ENCODE measurements at regions not wholly inside any gene's neighbourhood (a gene's known extent, or its start where the extent isn't known, plus 50 kb on each side); places are given as distances from the start of the nearest gene placed in this dataset.

DNA sequence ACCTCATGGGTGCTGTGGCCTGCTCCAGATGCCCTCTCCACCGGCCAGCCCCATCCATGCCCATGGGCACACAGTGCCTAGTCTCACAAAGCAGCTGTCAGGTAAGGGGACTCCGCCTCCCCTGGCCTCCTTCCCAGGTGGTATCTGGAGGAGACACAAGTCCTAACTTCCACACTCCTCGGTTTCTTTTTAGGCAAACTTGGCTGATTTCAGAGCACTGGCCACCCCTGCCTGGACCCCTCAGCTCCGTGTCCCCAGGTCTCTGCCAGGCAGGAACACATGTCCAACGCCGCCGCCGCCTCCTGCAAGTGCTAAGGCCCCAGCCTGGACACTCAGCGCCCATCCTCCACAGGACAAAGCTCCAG, 324.1 kb upstream of the DIO3 start:
- H3K36me3 ChIP-seq, result no peaks in the 10 kb centered on the region
- no peaks in the 10 kb centered on the region for H3K27me3 ChIP-seq (replicated peaks; ENCODE audit: insufficient read depth)
- no peak overlapping the region for H3K4me3 ChIP-seq
- H3K27ac ChIP-seq, result no peak overlapping the region
- 61% methylated on average over 9 of the region's 9 CpGs for WGBS
- intact Hi-C loops (cut with DNase I), result loop anchor here (10.0 kb wide), 1 partner anchor 128 kb away; no protein-coding TSS in a partner anchor
- H3K4me1 ChIP-seq (replicated peaks), result no peaks in the 10 kb centered on the region
- no peaks in the 10 kb centered on the region for H3K9me3 ChIP-seq
- DNase-seq (ENCODE audit: low spot score), result no peak
- TF ChIP-seq POLR2AphosphoS5 (IDR thresholded peaks at IDR 0.05) (no peak), POLR2A (IDR thresholded peaks at IDR 0.05) (no peak)
- TF ChIP-seq, protein P1, sequence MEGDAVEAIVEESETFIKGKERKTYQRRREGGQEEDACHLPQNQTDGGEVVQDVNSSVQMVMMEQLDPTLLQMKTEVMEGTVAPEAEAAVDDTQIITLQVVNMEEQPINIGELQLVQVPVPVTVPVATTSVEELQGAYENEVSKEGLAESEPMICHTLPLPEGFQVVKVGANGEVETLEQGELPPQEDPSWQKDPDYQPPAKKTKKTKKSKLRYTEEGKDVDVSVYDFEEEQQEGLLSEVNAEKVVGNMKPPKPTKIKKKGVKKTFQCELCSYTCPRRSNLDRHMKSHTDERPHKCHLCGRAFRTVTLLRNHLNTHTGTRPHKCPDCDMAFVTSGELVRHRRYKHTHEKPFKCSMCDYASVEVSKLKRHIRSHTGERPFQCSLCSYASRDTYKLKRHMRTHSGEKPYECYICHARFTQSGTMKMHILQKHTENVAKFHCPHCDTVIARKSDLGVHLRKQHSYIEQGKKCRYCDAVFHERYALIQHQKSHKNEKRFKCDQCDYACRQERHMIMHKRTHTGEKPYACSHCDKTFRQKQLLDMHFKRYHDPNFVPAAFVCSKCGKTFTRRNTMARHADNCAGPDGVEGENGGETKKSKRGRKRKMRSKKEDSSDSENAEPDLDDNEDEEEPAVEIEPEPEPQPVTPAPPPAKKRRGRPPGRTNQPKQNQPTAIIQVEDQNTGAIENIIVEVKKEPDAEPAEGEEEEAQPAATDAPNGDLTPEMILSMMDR (IDR thresholded peaks at IDR 0.05), result no peak

DNA sequence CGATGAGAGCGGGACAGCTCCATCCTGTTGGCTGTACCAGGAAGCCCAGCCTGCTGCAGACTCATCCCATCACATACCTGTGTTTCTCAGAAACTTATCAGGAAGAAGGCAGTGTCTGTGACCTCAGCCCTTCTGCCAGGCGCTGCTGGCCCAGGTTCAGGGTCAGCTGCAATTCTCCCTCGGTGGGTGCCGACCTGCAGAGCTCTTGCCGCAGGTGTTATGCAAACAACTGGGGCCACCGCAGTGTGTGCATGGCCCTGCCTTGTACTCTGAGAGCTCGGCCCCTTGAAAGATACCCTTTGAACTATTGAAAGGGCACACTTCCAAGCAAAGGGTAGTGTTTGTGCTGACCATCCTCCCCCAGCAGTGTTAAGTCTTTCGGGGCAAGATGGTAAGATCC, 322.2 kb upstream of the DIO3 start:
- no peaks in the 10 kb centered on the region for H3K9me3 ChIP-seq
- H3K27me3 ChIP-seq (replicated peaks; ENCODE audit: insufficient read depth), result no peaks in the 10 kb centered on the region
- intact Hi-C loops (cut with DNase I), result loop anchor here (10.0 kb wide), 1 partner anchor 126 kb away; no protein-coding TSS in a partner anchor
- H3K27ac ChIP-seq, result no peak overlapping the region
- 81% methylated on average over 9 of the region's 9 CpGs for whole genome bisulfite sequencing
- no peaks in the 10 kb centered on the region for H3K4me1 ChIP-seq (replicated peaks)
- TF ChIP-seq POLR2AphosphoS5 (IDR thresholded peaks at IDR 0.05) (no peak), POLR2A (IDR thresholded peaks at IDR 0.05) (no peak)
- no peak for DNase-seq (ENCODE audit: low spot score)
- no peak overlapping the region for H3K4me3 ChIP-seq
- no peaks in the 10 kb centered on the region for H3K36me3 ChIP-seq

DNA sequence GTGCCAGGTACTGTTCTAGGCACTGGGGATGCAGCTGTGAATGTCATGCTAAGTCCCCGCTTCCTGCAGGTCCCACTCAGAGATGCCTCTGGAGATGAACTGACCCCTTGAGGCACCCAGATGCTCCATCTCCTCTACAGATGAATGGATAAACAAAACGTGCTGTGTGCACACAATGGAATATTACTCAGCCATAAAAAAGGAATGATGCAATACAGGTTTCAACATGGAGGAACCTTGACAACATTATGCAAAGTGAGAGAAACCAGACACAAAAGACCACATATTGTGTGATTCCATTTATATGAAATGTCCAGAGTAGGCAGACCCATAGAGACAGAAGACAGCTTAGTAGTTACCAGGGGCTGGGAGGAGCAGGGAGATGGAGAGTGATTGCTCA, 320.1 kb upstream of the DIO3 start:
- no peaks in the 10 kb centered on the region for H3K36me3 ChIP-seq
- no peaks in the 10 kb centered on the region for H3K9me3 ChIP-seq
- no peaks in the 10 kb centered on the region for H3K4me1 ChIP-seq (replicated peaks)
- H3K4me3 ChIP-seq, result no peak overlapping the region
- H3K27me3 ChIP-seq (replicated peaks; ENCODE audit: insufficient read depth), result no peaks in the 10 kb centered on the region
- TF ChIP-seq POLR2AphosphoS5 (IDR thresholded peaks at IDR 0.05) (no peak), POLR2A (IDR thresholded peaks at IDR 0.05) (no peak)
- TF ChIP-seq, protein P1 (IDR thresholded peaks at IDR 0.05), result no peak
- H3K27ac ChIP-seq, result no peak overlapping the region
- no peak for DNase-seq (ENCODE audit: low spot score)
- 75% methylated on average over 2 of the region's 2 CpGs for WGBS
- intact Hi-C loops (cut with DNase I), result no loop called here

DNA sequence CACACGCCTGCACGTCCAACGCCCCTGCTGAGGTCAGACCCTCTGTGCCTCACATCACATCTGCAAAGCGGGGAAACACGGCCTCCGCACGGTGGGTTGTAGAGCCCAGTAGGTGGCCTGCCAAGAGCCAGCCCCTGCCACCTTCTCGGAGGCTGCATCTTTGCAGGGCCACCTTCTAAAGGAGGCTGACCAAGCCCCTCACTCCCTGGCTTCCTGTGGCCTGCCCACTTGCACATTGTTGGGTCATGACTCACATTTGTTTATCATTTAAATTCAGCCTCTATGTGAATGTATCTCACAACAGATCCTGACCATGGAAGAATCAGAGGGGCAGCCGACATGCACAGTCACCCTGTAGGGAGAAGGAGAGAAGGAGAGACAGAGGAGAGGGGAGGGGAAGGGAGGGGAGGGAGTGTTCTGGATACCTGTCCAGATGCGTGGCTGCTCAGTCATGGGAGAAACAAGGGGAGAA, 319.5 kb upstream of the DIO3 start:
- WGBS, result 88% methylated on average over 10 of the region's 10 CpGs
- Histone ChIP-seq H3K27me3 (replicated peaks; ENCODE audit: insufficient read depth) (no peaks in the 10 kb centered on the region), H3K27ac (no peak overlapping the region), H3K4me1 (replicated peaks) (no peaks in the 10 kb centered on the region), H3K9me3 (no peaks in the 10 kb centered on the region), H3K4me3 (no peak overlapping the region), H3K36me3 (no peaks in the 10 kb centered on the region)
- TF ChIP-seq POLR2AphosphoS5 (IDR thresholded peaks at IDR 0.05), result no peak
- no peak for TF ChIP-seq POLR2A (IDR thresholded peaks at IDR 0.05)
- TF ChIP-seq, protein P1 (IDR thresholded peaks at IDR 0.05), result no peak
- no peak for DNase-seq (ENCODE audit: low spot score)
- intact Hi-C loops (cut with DNase I), result no loop called here

DNA sequence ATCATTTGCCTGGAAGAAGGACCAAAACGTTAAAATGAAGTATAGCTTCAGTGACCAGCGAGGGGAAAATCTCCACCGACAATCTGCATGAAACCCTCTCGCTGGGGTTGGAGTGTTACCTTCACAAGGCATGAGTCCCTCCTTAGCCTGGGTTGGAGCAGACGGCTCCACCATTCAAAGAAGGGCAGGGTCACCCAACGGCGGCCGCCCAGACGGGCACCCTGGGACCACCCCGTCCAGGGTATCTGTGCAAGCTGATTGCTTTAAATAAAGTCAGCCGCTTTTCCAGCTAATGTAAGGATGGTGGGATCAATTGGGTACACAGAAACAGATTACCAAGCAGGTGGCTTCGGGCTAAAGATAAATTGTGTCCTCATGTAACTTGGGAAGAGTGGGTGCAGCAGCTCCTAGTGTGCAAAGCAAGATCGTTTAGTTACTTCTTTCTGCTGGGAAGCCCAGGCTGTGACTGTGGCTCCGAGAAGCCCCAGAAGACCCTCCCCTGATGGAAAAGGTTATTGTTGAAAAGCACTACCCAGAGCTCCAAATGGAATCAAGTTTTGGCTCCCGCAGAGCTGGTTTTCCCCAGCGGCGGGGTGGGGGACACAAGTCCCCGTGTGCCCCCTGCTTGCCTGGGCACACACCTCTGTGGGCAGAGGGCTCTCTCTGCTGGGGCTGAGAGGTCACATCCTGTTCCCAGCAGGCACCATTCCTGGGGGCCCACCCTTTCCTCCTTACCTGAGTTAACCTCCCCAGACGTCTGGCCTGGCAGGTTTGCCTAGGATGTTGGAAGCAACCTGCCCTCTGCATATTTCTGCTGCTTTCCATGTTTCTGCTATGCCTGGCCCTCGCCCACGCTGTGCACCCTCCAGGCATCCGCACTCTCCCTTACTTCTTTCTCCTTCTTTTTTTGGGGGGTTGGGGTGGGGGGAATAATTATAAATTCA, 318.6 kb upstream of the DIO3 start:
- DNase-seq (ENCODE audit: low spot score), result no peak
- no peak overlapping the region for H3K4me3 ChIP-seq
- TF ChIP-seq POLR2AphosphoS5 (IDR thresholded peaks at IDR 0.05) (no peak), POLR2A (IDR thresholded peaks at IDR 0.05) (no peak)
- TF ChIP-seq, protein P1 (IDR thresholded peaks at IDR 0.05), result no peak
- no peaks in the 10 kb centered on the region for H3K9me3 ChIP-seq
- no peak overlapping the region for H3K27ac ChIP-seq
- H3K27me3 ChIP-seq (replicated peaks; ENCODE audit: insufficient read depth), result no peaks in the 10 kb centered on the region
- 69% methylated on average over 22 of the region's 22 CpGs for WGBS
- no peaks in the 10 kb centered on the region for H3K4me1 ChIP-seq (replicated peaks)
- H3K36me3 ChIP-seq, result no peaks in the 10 kb centered on the region
- intact Hi-C loops (cut with DNase I), result no loop called here

All from prostate gland (tissue), 2 donors.